ENCODE measurements at regions not wholly inside any gene's neighbourhood (a gene's known extent, or its start where the extent isn't known, plus 50 kb on each side); places are given as distances from the start of the nearest gene placed in this dataset.

- Histone ChIP-seq H3K9ac (ENCODE audit: control insufficient read depth, insufficient read depth, low read length) (no peak overlapping the region), H3K36me3 (ENCODE audit: control insufficient read depth in 2 of 2, insufficient read depth in 2 of 2, low read length in 1 of 2) (no peaks in the 10 kb centered on the region), H3K4me1 (ENCODE audit: control insufficient read depth, insufficient read depth, low read length) (peaks cover 11% of the 10 kb centered on the region), H3K27me3 (replicated peaks in 1 of 2; ENCODE audit: control insufficient read depth in 2 of 2, insufficient read depth in 2 of 2, low read length in 1 of 2) (peaks cover 0 to 3% of the 10 kb centered on the region in 2 experiments; a peak in 1 of 4 replicates), H4K20me1 (ENCODE audit: control insufficient read depth, insufficient read depth) (no peaks in the 10 kb centered on the region), H3K79me2 (ENCODE audit: control insufficient read depth, insufficient read depth, low read length) (no peaks in the 10 kb centered on the region), H3K9me3 (replicated peaks; ENCODE audit: control insufficient read depth, insufficient read depth, low read length) (no peaks in the 10 kb centered on the region; the same call in 2 of the 3 replicates), H2AFZ (ENCODE audit: control insufficient read depth, low read depth, low read length) (no peak overlapping the region), H3K4me2 (ENCODE audit: control insufficient read depth, insufficient read depth) (no peak overlapping the region), H3K4me3 (no peak overlapping the region), H3K27ac (ENCODE audit: control insufficient read depth, insufficient read depth) (no peak overlapping the region)
- SMC1A ChIA-PET (ENCODE audit: uncharacterized antibody, unreplicated experiment): interaction anchor here (0.8 to 4.2 kb wide), 8 partner anchors 10 to 59 kb away, joined by 3 to 20 read pairs (median 3); no protein-coding TSS in a partner anchor
- FAIRE-seq: no peak
- no peak for DNase-seq (ENCODE audit: low read depth, low spot score)
- WGBS (ENCODE audit: insufficient coverage, insufficient replicate concordance, low lambda C conversion rate, missing lambda C conversion rate): 27% methylated on average over 5 of the region's 5 CpGs
- BruUV-seq (replicated peaks): no TSS peak
- CTCF ChIA-PET: interaction anchor here (0.7 to 5.0 kb wide), 5 partner anchors 9 to 55 kb away, joined by 3 to 55 read pairs (median 4); partner anchors contain the start of gene HAO2
- no peak for TF ChIP-seq IRF4 (IDR thresholded peaks at IDR 0.05; ENCODE audit: low read depth, low read length)
- no peak for TF ChIP-seq IKZF1 (conservative IDR thresholded peaks at IDR 0.05)
- no peak for TF ChIP-seq MEF2B (IDR thresholded peaks at IDR 0.05; ENCODE audit: partially characterized antibody, poor library complexity, severe bottlenecking)
- no peak for TF ChIP-seq NRF1 (conservative IDR thresholded peaks at IDR 0.05; ENCODE audit: low read depth, low read length)
- TF ChIP-seq NFYA (IDR thresholded peaks at IDR 0.05; ENCODE audit: borderline replicate concordance, low read depth, low read length): no peak
- TF ChIP-seq RELA (IDR thresholded peaks at IDR 0.05; ENCODE audit: borderline replicate concordance, partially characterized antibody): no peak
- no peak for TF ChIP-seq SPI1 (IDR thresholded peaks at IDR 0.05; ENCODE audit: borderline replicate concordance, insufficient read depth, low read depth, low read length)
- no peak for TF ChIP-seq NKRF (conservative IDR thresholded peaks at IDR 0.05)
- no peak for TF ChIP-seq IRF3 (IDR thresholded peaks at IDR 0.05)
- TF ChIP-seq CBFB (IDR thresholded peaks at IDR 0.05; ENCODE audit: low read depth): no peak
- no peak for TF ChIP-seq REST (IDR thresholded peaks at IDR 0.05; ENCODE audit: low read depth, low read length)
- no peak for TF ChIP-seq STAT3 (IDR thresholded peaks at IDR 0.05; ENCODE audit: low read depth, low read length)
- TF ChIP-seq SMAD5 (IDR thresholded peaks at IDR 0.05; ENCODE audit: low read depth): no peak
- TF ChIP-seq CBX5 (IDR thresholded peaks at IDR 0.05; ENCODE audit: low read depth): no peak
- TF ChIP-seq BCL11A (IDR thresholded peaks at IDR 0.05; ENCODE audit: low read depth, low read length): no peak
- no peak for TF ChIP-seq ESRRA (IDR thresholded peaks at IDR 0.05; ENCODE audit: low read length)
- in situ Hi-C loops (cut with MboI): no loop called here
- RAD21 ChIA-PET (ENCODE audit: unreplicated experiment): interaction anchor here (1.3 to 4.5 kb wide), 3 partner anchors 19 to 53 kb away, joined by 6 to 39 read pairs (median 8); no protein-coding TSS in a partner anchor
- no peak for ATAC-seq
- intact Hi-C loops (cut with micrococcal nuclease; ENCODE audit: unreplicated experiment): no loop called here
- POLR2A ChIA-PET: interaction anchor here (1.0 kb wide), 1 partner anchor 52 kb away, joined by 3 read pairs; no protein-coding TSS in a partner anchor
These were observed 54.4 kb upstream of the HAO2 start for GRCh38 chr1:119314001-119314796.

Data from GM12878 (cell line).